Heart right ventricle (tissue), 16 donors: ENCODE measurements at regions not wholly inside any gene's neighbourhood (a gene's known extent, or its start where the extent isn't known, plus 50 kb on each side); places are given as distances from the start of the nearest gene placed in this dataset.

ENCODE experiments used
- ATAC-seq, 8 donors: fragments of 200-7000 bp; cut with Tn5 transposase; one replicate each; pipeline ENCODE4 v1.9.1; 2020; ENCODE audit warnings: mild to moderate bottlenecking in 8 of 8, moderate library complexity in 8 of 8, moderate number of reproducible peaks in 1 of 8
- DNase-seq, 2 donors: peaks; one replicate each; pipeline ENCODE4 v3.0.0-alpha.2; 2020
- H3K27ac ChIP-seq, 10 donors: fragments of 200-600 bp; sonication (generic) in 2 of 10; one replicate each; pipeline versions ENCODE4 v1.5.0 to v1.8.0; 2020 to 2022; ENCODE audit warnings: mild to moderate bottlenecking in 3 of 10
- H3K27me3 ChIP-seq, 7 donors: fragments of 200-600 bp; one replicate each; pipeline ENCODE4 v1.8.0; 2021 to 2022; ENCODE audit warnings: mild to moderate bottlenecking in 2 of 7
- H3K36me3 ChIP-seq, 9 donors: fragments of 200-600 bp; sonication (generic) in 1 of 9; one replicate each; pipeline versions ENCODE4 v1.5.0 to v1.8.0; 2020 to 2022; ENCODE audit warnings: mild to moderate bottlenecking in 2 of 9
- H3K4me1 ChIP-seq, 9 donors: fragments of 200-600 bp; sonication (generic) in 1 of 9; one replicate each; pipeline versions ENCODE4 v1.5.0 to v1.8.0; 2020 to 2022; ENCODE audit warnings: mild to moderate bottlenecking in 4 of 9
- H3K4me3 ChIP-seq, 10 donors: fragments of 200-600 bp; sonication (generic) in 2 of 10; one replicate each; pipeline versions ENCODE4 v1.5.0 to v1.8.0; 2020 to 2022; ENCODE audit warnings: mild to moderate bottlenecking in 7 of 10, moderate library complexity in 2 of 10
- H3K9me3 ChIP-seq, 11 donors: fragments of 200-600 bp in 10 of 11; sonication (generic) in 2 of 11; one replicate each; pipeline versions ENCODE4 v1.5.0 to v1.8.0; 2013 to 2022; ENCODE audit warnings: mild to moderate bottlenecking in 2 of 11, control low read depth in 1 of 11, moderate library complexity in 1 of 11
- CTCF ChIP-seq, 9 donors: fragments of 200-600 bp; sonication (generic) in 2 of 9; IDR thresholded peaks; one replicate each; pipeline versions ENCODE4 v1.5.0 to v1.8.0; 2021 to 2022; ENCODE audit warnings: antibody characterized with exemption in 9 of 9, mild to moderate bottlenecking in 5 of 9, moderate library complexity in 1 of 9
- WGBS, 2 donors: extraction: QIAGEN DNeasy Blood & Tissue Kit; methylation state at CpG; one replicate each; pipeline ENCODE4 v1.1.7; 2013; ENCODE audit warnings: inconsistent platforms in 1 of 2; 5-methylcytosine and 5-hydroxymethylcytosine counted together
- intact Hi-C, 10 donors: fragments of 100-400 bp; cut with DNase I; formaldehyde crosslinking; loops; one replicate each; pipeline versions ENCODE4 v1.11.1 to v1.14.2; 2022
- donor health status: Arrhythmogenic right ventricular cardiomyopathy.
- donor health status: ischemic (EF 13 %, LVEDD 7.1; RV severe dilation, severe dysfunction).
- donor health status: healthy with polysubstance abuse.
- donor health status: DM: no; HTN: yes; CAD: no.
- donor health status: DM: no; HTN: no; CAD: no.
- donor health status: ischemic (EF 25% LVEDD 6.9; RV normal size, moderate dysfunction).
- donor health status: ischemic (EF 25% LVEDD 5.7; RV mildly dilated, moderate dysfunction).
- donor health status: healthy.
- donor health status: DM: yes; HTN: yes; CAD: no.
- donor health status: Ischemic cardiomyopathy.
- donor health status: ischemic (EF 35%, LVEDD 5.7; RV mildly dilated, moderate dysfunction).
- donor health status: nonischemic (EF 11% LVEDD 7.7; RV severe dilation, severe dysfunction).
- donor health status: DM: yes; HTN: yes; CAD: no.
- donor health status: PGD.
- donor health status: ischemic (EF 29% LVEDD 5.4; RV normal size, mild dysfunction).
- donor health status: nonischemic (EF 23%, LVEDD 6.1; RV moderate dilation, normal function).

GRCh38 chr1:4061521-4062031 is 161.5 kb upstream of the C1orf174 start:
- Histone ChIP-seq H3K9me3 (no peaks in the 10 kb centered on the region), H3K4me3 (no peak overlapping the region), H3K4me1 (no peaks in the 10 kb centered on the region), H3K27me3 (peaks cover 0 to 9% (median 0%) of the 10 kb centered on the region in 7 donors), H3K36me3 (no peaks in the 10 kb centered on the region), H3K27ac (no peak overlapping the region)
- ATAC-seq (no peak), DNase-seq (no peak)
- WGBS, 2 donors = 86 to 88% methylated on average over 21 of the region's 21 CpGs
- intact Hi-C loops = no loop called here
- TF ChIP-seq CTCF (IDR thresholded peaks at IDR 0.05) = no peak

GRCh38 chr1:4062041-4062440 is 162.0 kb upstream of the C1orf174 start:
- no peak for DNase-seq
- 79 to 85% methylated on average over 9 of the region's 9 CpGs for WGBS, 2 donors
- ATAC-seq = no peak
- Histone ChIP-seq H3K9me3 (no peaks in the 10 kb centered on the region), H3K4me3 (no peak overlapping the region), H3K36me3 (no peaks in the 10 kb centered on the region), H3K27ac (no peak overlapping the region), H3K27me3 (peaks cover 0 to 9% (median 0%) of the 10 kb centered on the region in 7 donors), H3K4me1 (no peaks in the 10 kb centered on the region)
- no peak for TF ChIP-seq CTCF (IDR thresholded peaks at IDR 0.05)
- intact Hi-C loops = no loop called here

- H3K4me1 ChIP-seq = no peaks in the 10 kb centered on the region
- no peak overlapping the region for H3K4me3 ChIP-seq
- DNase-seq (no peak), ATAC-seq (no peak)
- no peaks in the 10 kb centered on the region for H3K9me3 ChIP-seq
- 66 to 68% methylated on average over 13 of the region's 13 CpGs for WGBS, 2 donors
- no peak overlapping the region for H3K27ac ChIP-seq
- intact Hi-C loops = no loop called here
- TF ChIP-seq CTCF (IDR thresholded peaks at IDR 0.05) = no peak
- H3K36me3 ChIP-seq = no peaks in the 10 kb centered on the region
- H3K27me3 ChIP-seq = peaks cover 0 to 9% (median 0%) of the 10 kb centered on the region in 7 donors
Observed at GRCh38 chr1:4062560-4062959, 162.5 kb upstream of the C1orf174 start.

- no peak for DNase-seq
- Histone ChIP-seq H3K4me1 (no peaks in the 10 kb centered on the region), H3K9me3 (no peaks in the 10 kb centered on the region), H3K36me3 (no peaks in the 10 kb centered on the region), H3K27me3 (peaks cover 0 to 9% (median 0%) of the 10 kb centered on the region in 7 donors), H3K27ac (no peak overlapping the region), H3K4me3 (no peak overlapping the region)
- no peak for ATAC-seq
- WGBS, 2 donors = 77 to 80% methylated on average over 15 of the region's 15 CpGs
- intact Hi-C loops = no loop called here
- no peak for TF ChIP-seq CTCF (IDR thresholded peaks at IDR 0.05)
Observed at GRCh38 chr1:4062992-4063391, 162.9 kb upstream of the C1orf174 start.
